ENCODE measurements at regions not wholly inside any gene's neighbourhood (a gene's known extent, or its start where the extent isn't known, plus 50 kb on each side); places are given as distances from the start of the nearest gene placed in this dataset.
"Not testable (repeated sequence)": the region's sequence is repeated elsewhere in the genome, so short reads cannot be mapped to it uniquely, and the experiment has no call there.

DNA sequence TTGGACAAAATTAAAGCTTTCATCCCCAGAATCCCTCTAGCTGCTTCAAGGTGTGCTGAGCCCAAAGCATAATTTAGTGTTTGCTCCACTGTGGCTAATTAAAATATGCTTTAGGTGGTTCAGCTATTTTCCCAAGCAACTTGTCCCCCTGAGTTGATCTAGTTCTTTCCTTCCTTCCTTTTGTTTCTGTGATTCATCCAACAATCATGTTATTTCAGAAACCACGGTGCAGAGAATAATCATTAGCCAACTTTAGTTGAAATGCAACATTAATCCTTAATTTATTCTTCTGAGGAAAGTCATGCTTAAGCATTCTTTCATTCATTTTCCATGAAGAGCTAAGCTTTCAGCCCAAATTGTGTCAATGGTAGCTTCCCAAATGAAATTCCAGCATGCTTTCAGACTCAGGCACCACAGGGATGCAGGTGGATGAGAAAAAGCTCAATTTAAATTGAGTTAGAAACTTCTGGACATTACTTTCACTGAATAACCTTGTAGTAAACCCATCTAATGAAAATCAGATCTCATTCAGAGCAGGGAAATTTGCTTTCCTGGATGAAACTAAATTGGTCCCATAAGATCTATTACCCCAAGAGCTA is 209.0 kb upstream of the NT5E start:
- peaks cover 3% of the 10 kb centered on the region for H3K27me3 Mint-ChIP-seq (ENCODE audit: insufficient read depth, unreplicated experiment)
- H3K9me3 Mint-ChIP-seq (ENCODE audit: unreplicated experiment): no peaks in the 10 kb centered on the region
- TF ChIP-seq, protein P1, sequence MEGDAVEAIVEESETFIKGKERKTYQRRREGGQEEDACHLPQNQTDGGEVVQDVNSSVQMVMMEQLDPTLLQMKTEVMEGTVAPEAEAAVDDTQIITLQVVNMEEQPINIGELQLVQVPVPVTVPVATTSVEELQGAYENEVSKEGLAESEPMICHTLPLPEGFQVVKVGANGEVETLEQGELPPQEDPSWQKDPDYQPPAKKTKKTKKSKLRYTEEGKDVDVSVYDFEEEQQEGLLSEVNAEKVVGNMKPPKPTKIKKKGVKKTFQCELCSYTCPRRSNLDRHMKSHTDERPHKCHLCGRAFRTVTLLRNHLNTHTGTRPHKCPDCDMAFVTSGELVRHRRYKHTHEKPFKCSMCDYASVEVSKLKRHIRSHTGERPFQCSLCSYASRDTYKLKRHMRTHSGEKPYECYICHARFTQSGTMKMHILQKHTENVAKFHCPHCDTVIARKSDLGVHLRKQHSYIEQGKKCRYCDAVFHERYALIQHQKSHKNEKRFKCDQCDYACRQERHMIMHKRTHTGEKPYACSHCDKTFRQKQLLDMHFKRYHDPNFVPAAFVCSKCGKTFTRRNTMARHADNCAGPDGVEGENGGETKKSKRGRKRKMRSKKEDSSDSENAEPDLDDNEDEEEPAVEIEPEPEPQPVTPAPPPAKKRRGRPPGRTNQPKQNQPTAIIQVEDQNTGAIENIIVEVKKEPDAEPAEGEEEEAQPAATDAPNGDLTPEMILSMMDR (IDR thresholded peaks at IDR 0.05; ENCODE audit: insufficient read depth in 1 of 2, low read depth in 1 of 2, low read length in 1 of 2, severe bottlenecking in 1 of 2, unreplicated experiment in 1 of 2): no peak
- no peaks in the 10 kb centered on the region for H3K36me3 ChIP-seq (ENCODE audit: control insufficient read depth, insufficient read depth, low read length)
- no TSS peak for BruUV-seq (replicated peaks)
- H3K4me3 Mint-ChIP-seq (ENCODE audit: unreplicated experiment): no peak overlapping the region
- no peaks in the 10 kb centered on the region for H3K9me3 ChIP-seq
- ChIA-PET CTCF (no interaction called here), POLR2A (no interaction called here)
- no peaks in the 10 kb centered on the region for H3K36me3 Mint-ChIP-seq (ENCODE audit: insufficient read depth, unreplicated experiment)
- intact Hi-C loops (cut with micrococcal nuclease; ENCODE audit: unreplicated experiment): no loop called here
- no peaks in the 10 kb centered on the region for H3K27me3 ChIP-seq (replicated peaks; ENCODE audit: control insufficient read depth, insufficient read depth, low read length)
- DNase-seq: no peak
- no peak overlapping the region for H3K27ac Mint-ChIP-seq (ENCODE audit: unreplicated experiment)
- H3K4me3 ChIP-seq (ENCODE audit: low read depth, low read length): no peak overlapping the region
- H3K4me1 Mint-ChIP-seq (ENCODE audit: low read depth, unreplicated experiment): no peaks in the 10 kb centered on the region
- no peaks in the 10 kb centered on the region for H3K4me1 ChIP-seq

DNA sequence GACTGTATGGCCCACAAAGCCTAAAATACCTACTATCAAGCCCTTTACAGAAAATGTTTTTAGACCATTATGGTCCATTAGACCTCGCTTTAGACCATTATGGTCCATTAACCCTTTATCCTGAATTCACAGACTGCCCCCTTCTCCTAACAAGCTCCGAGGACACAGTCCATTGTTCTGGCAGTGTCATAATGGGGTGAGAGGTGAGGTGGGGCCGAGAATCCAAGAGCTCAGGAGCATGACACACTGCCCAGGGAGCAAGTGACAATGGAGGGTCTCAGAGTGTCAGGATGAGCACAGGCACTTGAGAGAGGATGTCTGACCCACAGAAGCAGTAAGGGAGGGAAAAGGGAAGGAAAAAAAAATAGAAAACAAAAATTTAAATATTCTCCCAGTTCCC is 212.4 kb upstream of the NT5E start:
- POLR2A ChIA-PET: no interaction called here
- no TSS peak for BruUV-seq (replicated peaks)

DNA sequence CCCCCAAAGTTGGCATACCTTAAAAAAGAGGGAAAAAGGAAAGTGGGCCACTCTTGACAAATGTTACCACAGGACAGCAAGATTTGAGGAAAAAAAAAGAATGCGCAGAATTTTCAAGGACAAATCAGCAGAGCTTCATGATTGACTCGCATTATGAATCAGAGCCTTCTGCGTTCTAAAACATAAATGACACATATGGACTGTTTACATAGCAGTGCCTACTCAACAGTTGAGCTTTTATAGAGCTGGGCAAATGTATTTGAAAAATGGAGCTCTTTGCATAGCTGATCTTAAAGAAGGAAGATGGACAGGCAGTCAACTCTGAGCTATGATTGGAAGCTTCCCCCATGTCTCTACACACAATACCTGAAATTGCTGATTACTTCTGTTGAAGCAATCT is 213.2 kb upstream of the NT5E start:
- no peaks in the 10 kb centered on the region for H3K4me1 ChIP-seq
- intact Hi-C loops (cut with micrococcal nuclease; ENCODE audit: unreplicated experiment): no loop called here
- POLR2A ChIA-PET: no interaction called here
- Mint-ChIP-seq H3K4me3 (ENCODE audit: unreplicated experiment) (no peak overlapping the region), H3K36me3 (ENCODE audit: insufficient read depth, unreplicated experiment) (no peaks in the 10 kb centered on the region), H3K9me3 (ENCODE audit: unreplicated experiment) (no peaks in the 10 kb centered on the region), H3K27me3 (ENCODE audit: insufficient read depth, unreplicated experiment) (peaks cover 7% of the 10 kb centered on the region), H3K4me1 (ENCODE audit: low read depth, unreplicated experiment) (no peaks in the 10 kb centered on the region), H3K27ac (ENCODE audit: unreplicated experiment) (no peak overlapping the region)
- H3K36me3 ChIP-seq (ENCODE audit: control insufficient read depth, insufficient read depth, low read length): no peaks in the 10 kb centered on the region
- TF ChIP-seq, protein P1 (IDR thresholded peaks at IDR 0.05; ENCODE audit: insufficient read depth in 1 of 2, low read depth in 1 of 2, low read length in 1 of 2, severe bottlenecking in 1 of 2, unreplicated experiment in 1 of 2): no peak
- H3K27me3 ChIP-seq (replicated peaks; ENCODE audit: control insufficient read depth, insufficient read depth, low read length): no peaks in the 10 kb centered on the region
- H3K4me3 ChIP-seq (ENCODE audit: low read depth, low read length): no peak overlapping the region
- CTCF ChIA-PET: no interaction called here
- no TSS peak for BruUV-seq (replicated peaks)
- no peak for DNase-seq
- no peaks in the 10 kb centered on the region for H3K9me3 ChIP-seq

More for the DNA sequence above, 212.4 kb upstream of the NT5E start:
- Mint-ChIP-seq H3K27ac (ENCODE audit: unreplicated experiment) (no peak overlapping the region), H3K27me3 (ENCODE audit: insufficient read depth, unreplicated experiment) (peaks cover 9% of the 10 kb centered on the region), H3K4me1 (ENCODE audit: low read depth, unreplicated experiment) (no peaks in the 10 kb centered on the region), H3K4me3 (ENCODE audit: unreplicated experiment) (no peak overlapping the region), H3K36me3 (ENCODE audit: insufficient read depth, unreplicated experiment) (no peaks in the 10 kb centered on the region), H3K9me3 (ENCODE audit: unreplicated experiment) (no peaks in the 10 kb centered on the region)
- TF ChIP-seq, protein P1 (IDR thresholded peaks at IDR 0.05; ENCODE audit: insufficient read depth in 1 of 2, low read depth in 1 of 2, low read length in 1 of 2, severe bottlenecking in 1 of 2, unreplicated experiment in 1 of 2): no peak
- no peak for DNase-seq
- intact Hi-C loops (cut with micrococcal nuclease; ENCODE audit: unreplicated experiment): no loop called here
- Histone ChIP-seq H3K4me3 (ENCODE audit: low read depth, low read length) (no peak overlapping the region), H3K36me3 (ENCODE audit: control insufficient read depth, insufficient read depth, low read length) (no peaks in the 10 kb centered on the region), H3K9me3 (no peaks in the 10 kb centered on the region), H3K27me3 (replicated peaks; ENCODE audit: control insufficient read depth, insufficient read depth, low read length) (no peaks in the 10 kb centered on the region), H3K4me1 (no peaks in the 10 kb centered on the region)
- CTCF ChIA-PET: no interaction called here

DNA sequence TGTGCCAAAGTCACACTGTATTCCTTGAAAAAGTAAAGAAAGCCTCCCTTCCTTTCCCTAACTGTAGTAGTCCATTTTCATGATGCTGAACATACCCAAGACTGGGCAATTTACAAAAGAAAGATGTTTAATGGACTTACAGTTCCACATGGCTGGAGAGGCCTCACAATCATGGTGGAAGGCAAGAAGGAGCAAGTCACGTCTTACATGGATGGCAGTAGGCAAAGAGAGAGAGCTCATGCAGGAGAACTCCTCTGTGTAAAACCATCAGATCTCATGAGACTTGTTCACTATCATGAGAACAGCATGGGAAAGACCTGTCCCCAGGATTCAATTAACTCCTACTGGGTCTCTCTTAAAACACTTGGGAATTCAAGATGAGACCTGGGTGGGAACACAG is 222.5 kb upstream of the NT5E start:
- H3K27me3 Mint-ChIP-seq (ENCODE audit: insufficient read depth, unreplicated experiment); POLR2A ChIA-PET; H3K27me3 ChIP-seq (replicated peaks; ENCODE audit: control insufficient read depth, insufficient read depth, low read length); H3K9me3 ChIP-seq; DNase-seq; H3K4me3 ChIP-seq (ENCODE audit: low read depth, low read length); H3K4me1 Mint-ChIP-seq (ENCODE audit: low read depth, unreplicated experiment); H3K36me3 Mint-ChIP-seq (ENCODE audit: insufficient read depth, unreplicated experiment); intact Hi-C loops (cut with micrococcal nuclease; ENCODE audit: unreplicated experiment); H3K27ac Mint-ChIP-seq (ENCODE audit: unreplicated experiment); BruUV-seq (replicated peaks); H3K4me1 ChIP-seq; H3K4me3 Mint-ChIP-seq (ENCODE audit: unreplicated experiment); H3K36me3 ChIP-seq (ENCODE audit: control insufficient read depth, insufficient read depth, low read length); CTCF ChIA-PET: not testable (repeated sequence)
- H3K9me3 Mint-ChIP-seq (ENCODE audit: unreplicated experiment): peaks cover 13% of the 10 kb centered on the region

DNA sequence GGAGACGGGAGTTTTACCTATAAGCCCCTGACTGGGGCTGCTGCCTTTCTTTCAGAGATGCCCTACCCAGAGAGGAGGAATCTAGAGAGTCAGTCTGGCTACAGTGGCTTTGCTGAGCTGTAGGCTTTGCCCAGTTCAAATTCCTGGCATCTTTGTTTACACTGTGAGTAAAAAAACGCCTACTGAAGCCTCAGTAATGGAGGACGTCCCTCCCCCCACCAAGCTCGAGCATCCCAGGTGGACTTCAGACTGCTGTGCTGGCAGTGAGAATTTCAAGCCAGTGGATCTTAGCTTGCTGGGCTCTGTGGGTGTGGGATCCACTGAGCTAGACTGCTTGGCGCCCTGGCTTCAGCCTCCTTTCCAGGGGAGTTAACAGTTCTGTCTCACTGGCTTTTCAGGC is 237.1 kb upstream of the NT5E start:
- H3K9me3 ChIP-seq, CTCF ChIA-PET: not testable (repeated sequence)
- H3K9me3 Mint-ChIP-seq (ENCODE audit: unreplicated experiment): peaks cover 46% of the 10 kb centered on the region

More for the DNA sequence above, 237.1 kb upstream of the NT5E start:
- H3K4me3 Mint-ChIP-seq (ENCODE audit: unreplicated experiment); H3K4me1 Mint-ChIP-seq (ENCODE audit: low read depth, unreplicated experiment); H3K27ac Mint-ChIP-seq (ENCODE audit: unreplicated experiment); H3K4me1 ChIP-seq; intact Hi-C loops (cut with micrococcal nuclease; ENCODE audit: unreplicated experiment); H3K36me3 ChIP-seq (ENCODE audit: control insufficient read depth, insufficient read depth, low read length); H3K27me3 ChIP-seq (replicated peaks; ENCODE audit: control insufficient read depth, insufficient read depth, low read length); POLR2A ChIA-PET; H3K36me3 Mint-ChIP-seq (ENCODE audit: insufficient read depth, unreplicated experiment); DNase-seq; BruUV-seq (replicated peaks); H3K4me3 ChIP-seq (ENCODE audit: low read depth, low read length); H3K27me3 Mint-ChIP-seq (ENCODE audit: insufficient read depth, unreplicated experiment): not testable (repeated sequence)
